ENCODE measurements at regions not wholly inside any gene's neighbourhood (a gene's known extent, or its start where the extent isn't known, plus 50 kb on each side); places are given as distances from the start of the nearest gene placed in this dataset.
A peak's percentile ranks its signal among the peaks of the same experiment; 100 is the strongest.

DNA sequence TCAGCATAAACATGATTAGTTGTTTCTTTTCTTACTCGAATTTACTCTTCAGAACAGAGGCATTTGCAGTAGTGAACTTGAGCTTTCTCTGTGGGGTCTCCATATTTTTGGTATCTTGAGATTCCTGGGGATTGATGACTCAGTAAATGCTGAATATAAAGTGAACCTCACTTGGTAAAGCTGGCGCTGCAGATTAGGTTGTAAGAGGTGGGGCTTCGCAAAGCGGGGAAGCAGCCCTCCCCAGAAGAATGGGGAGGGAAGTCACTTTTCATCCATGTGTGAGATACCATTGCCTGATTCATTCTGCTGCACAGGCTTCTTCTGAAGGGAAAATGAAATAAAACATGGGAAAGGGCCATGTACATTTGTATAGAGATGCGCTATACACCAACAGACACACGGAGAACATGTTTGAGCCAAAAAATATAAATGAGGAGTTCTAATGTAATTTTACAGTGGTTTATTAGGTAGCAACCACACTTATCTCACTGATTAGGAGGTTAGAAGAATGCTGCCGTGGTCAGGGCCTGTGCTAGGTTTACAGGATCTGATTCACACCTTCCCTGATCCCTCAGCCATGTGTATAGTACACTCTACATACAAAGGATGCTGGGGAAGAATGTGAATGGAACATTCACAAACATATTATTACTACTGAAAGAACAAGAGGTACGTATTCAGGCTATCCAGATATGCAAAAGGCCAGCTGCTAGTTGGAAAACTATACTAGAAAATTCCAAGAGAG, 63.5 kb downstream of the DNTTIP2 start:
- no peak for ATAC-seq
- WGBS, 2 donors (ENCODE audit: low coverage in 1 of 2) = 73 to 77% methylated on average over 8 of the region's 8 CpGs

DNA sequence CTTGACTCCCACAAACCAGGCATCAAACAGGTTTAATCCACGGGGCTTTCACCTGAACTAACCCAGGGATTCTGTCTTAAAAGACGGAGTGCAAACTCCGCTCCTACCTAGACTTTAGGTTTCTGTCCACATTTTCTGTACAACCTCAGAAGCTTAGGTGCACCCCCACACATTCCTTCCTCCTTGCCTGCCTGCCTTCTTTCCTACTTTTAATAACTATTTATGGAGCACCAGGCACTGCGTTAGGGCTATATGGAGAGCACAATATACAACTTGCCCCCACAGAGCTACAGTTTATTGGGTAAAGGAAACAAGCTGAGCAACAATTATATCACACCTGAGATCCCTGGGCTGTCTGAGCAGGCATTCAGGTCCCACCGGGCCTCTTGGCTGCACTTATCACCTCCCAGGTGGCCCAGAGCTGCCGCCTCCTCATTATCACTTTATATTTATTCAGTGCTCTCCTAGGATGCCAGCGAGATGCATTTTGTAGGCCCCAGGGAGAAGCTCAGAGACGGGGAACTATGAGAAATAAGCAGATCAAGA, 64.1 kb downstream of the DNTTIP2 start:
- no peak overlapping the region for H3K27ac ChIP-seq
- peaks cover 0 to 7% of the 10 kb centered on the region in 2 donors for H3K36me3 ChIP-seq
- TF ChIP-seq, protein P1, sequence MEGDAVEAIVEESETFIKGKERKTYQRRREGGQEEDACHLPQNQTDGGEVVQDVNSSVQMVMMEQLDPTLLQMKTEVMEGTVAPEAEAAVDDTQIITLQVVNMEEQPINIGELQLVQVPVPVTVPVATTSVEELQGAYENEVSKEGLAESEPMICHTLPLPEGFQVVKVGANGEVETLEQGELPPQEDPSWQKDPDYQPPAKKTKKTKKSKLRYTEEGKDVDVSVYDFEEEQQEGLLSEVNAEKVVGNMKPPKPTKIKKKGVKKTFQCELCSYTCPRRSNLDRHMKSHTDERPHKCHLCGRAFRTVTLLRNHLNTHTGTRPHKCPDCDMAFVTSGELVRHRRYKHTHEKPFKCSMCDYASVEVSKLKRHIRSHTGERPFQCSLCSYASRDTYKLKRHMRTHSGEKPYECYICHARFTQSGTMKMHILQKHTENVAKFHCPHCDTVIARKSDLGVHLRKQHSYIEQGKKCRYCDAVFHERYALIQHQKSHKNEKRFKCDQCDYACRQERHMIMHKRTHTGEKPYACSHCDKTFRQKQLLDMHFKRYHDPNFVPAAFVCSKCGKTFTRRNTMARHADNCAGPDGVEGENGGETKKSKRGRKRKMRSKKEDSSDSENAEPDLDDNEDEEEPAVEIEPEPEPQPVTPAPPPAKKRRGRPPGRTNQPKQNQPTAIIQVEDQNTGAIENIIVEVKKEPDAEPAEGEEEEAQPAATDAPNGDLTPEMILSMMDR (IDR thresholded peaks at IDR 0.05) = no peak
- TF ChIP-seq POLR2A (IDR thresholded peaks at IDR 0.05) = no peak
- TF ChIP-seq POLR2AphosphoS5 (IDR thresholded peaks at IDR 0.05) = no peak
- no peak for TF ChIP-seq EP300 (IDR thresholded peaks at IDR 0.05)
- 65 to 76% methylated on average over 6 to 7 of the region's 8 CpGs for WGBS, 2 donors (ENCODE audit: low coverage in 1 of 2)
- H3K4me1 ChIP-seq = peaks cover 0 to 21% (median 0%) of the 10 kb centered on the region in 3 donors
- no peak overlapping the region for H3K4me3 ChIP-seq
- ATAC-seq = no peak
- no peaks in the 10 kb centered on the region for H3K27me3 ChIP-seq
- H3K9me3 ChIP-seq = no peaks in the 10 kb centered on the region

More for the DNA sequence above, 63.5 kb downstream of the DNTTIP2 start:
- H3K27ac ChIP-seq = no peak overlapping the region
- no peaks in the 10 kb centered on the region for H3K9me3 ChIP-seq
- no peak for TF ChIP-seq POLR2AphosphoS5 (IDR thresholded peaks at IDR 0.05)
- TF ChIP-seq EP300 (IDR thresholded peaks at IDR 0.05) = no peak
- TF ChIP-seq, protein P1 (IDR thresholded peaks at IDR 0.05) = no peak
- no peak for TF ChIP-seq POLR2A (IDR thresholded peaks at IDR 0.05)
- peaks cover 0 to 7% of the 10 kb centered on the region in 2 donors for H3K36me3 ChIP-seq
- no peak overlapping the region for H3K4me3 ChIP-seq
- H3K27me3 ChIP-seq = no peaks in the 10 kb centered on the region
- H3K4me1 ChIP-seq = peaks cover 0 to 21% (median 0%) of the 10 kb centered on the region in 3 donors

DNA sequence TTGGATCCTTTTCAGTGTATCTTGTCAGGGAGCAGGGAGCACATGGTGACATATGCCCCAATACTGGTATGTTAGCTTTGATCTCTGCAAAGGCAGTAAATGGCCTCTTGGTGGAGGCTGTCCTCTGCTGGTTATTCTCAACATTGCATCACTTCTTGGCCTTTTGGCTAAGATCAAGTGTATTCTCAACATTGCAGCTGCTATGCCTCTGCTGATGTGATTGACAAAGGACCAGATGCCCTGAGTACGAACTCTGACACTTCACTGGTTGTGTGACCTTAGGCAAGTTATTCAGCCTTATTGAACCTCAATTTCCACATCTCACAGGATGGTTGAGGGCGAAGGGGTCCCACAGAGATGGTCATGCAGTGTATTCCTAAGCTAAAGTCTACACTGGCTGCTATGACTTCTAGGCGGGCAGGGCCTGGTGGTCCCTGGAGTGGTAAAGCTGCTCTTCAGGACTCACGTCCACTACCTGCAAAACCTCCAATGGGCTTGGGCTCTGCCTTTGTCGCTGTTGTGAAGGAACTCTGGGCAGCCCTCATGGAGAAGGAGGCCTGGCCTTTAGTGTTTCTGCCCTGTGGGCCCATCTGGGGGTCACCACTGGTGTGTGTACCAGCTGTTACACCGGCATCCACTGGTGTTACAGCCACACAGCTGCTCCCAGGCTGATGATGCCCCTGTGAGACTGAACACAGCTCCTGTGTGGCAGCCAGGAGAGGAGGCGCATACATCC, 64.8 kb downstream of the DNTTIP2 start:
- H3K4me3 ChIP-seq = no peak overlapping the region
- H3K27ac ChIP-seq = no peak overlapping the region
- peaks cover 0 to 7% of the 10 kb centered on the region in 2 donors for H3K36me3 ChIP-seq
- 60 to 80% methylated on average over 2 to 3 of the region's 7 CpGs for WGBS, 2 donors (ENCODE audit: low coverage in 1 of 2)
- no peaks in the 10 kb centered on the region for H3K9me3 ChIP-seq
- H3K27me3 ChIP-seq = no peaks in the 10 kb centered on the region
- no peak for TF ChIP-seq EP300 (IDR thresholded peaks at IDR 0.05)
- TF ChIP-seq, protein P1 (IDR thresholded peaks at IDR 0.05) = peak; percentile 94 to 98 (median 96)
- TF ChIP-seq POLR2AphosphoS5 (IDR thresholded peaks at IDR 0.05) = peak; percentile 57
- no peak for TF ChIP-seq POLR2A (IDR thresholded peaks at IDR 0.05)
- ATAC-seq = peak; percentile 58
- H3K4me1 ChIP-seq = peaks cover 0 to 21% (median 0%) of the 10 kb centered on the region in 3 donors

DNA sequence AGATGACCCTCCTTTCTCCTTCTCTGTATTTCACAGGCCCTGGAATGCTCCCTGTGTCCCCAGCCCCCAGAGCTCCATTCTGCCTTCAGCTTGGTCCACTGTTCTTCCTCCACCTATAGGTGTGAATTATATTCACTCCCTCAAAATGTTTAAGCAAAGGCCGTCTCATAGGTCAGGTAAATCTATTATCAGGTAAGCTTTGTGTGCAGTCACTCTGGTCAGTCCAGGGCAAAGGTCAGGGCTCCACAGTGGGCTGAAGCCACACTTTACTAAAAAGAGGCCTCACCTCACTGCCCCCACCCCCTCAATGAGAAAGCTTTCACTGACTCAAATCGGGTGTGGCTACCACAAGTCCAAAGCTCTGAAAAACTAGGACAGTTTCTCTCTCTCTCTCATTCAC, 65.9 kb downstream of the DNTTIP2 start:
- peaks cover 0 to 21% (median 0%) of the 10 kb centered on the region in 3 donors for H3K4me1 ChIP-seq
- TF ChIP-seq EP300 (IDR thresholded peaks at IDR 0.05) = no peak
- TF ChIP-seq, protein P1 (IDR thresholded peaks at IDR 0.05) = no peak
- no peak for TF ChIP-seq POLR2AphosphoS5 (IDR thresholded peaks at IDR 0.05)
- TF ChIP-seq POLR2A (IDR thresholded peaks at IDR 0.05) = no peak
- no peak for ATAC-seq
- H3K27me3 ChIP-seq = no peaks in the 10 kb centered on the region
- WGBS, 2 donors (ENCODE audit: low coverage in 1 of 2) = 60 to 81% methylated on average over 1 to 2 of the region's 2 CpGs
- H3K27ac ChIP-seq = no peak overlapping the region
- H3K36me3 ChIP-seq = peaks cover 0 to 7% of the 10 kb centered on the region in 2 donors
- no peak overlapping the region for H3K4me3 ChIP-seq
- peaks cover 0 to 6% (median 0%) of the 10 kb centered on the region in 3 donors for H3K9me3 ChIP-seq
